HCT116 (cell line): ENCODE measurements at regions not wholly inside any gene's neighbourhood (a gene's known extent, or its start where the extent isn't known, plus 50 kb on each side); places are given as distances from the start of the nearest gene placed in this dataset.

Source experiments
- ATAC-seq: fragments of 200-7000 bp; cut with Tn5 transposase; 2 replicates; pipeline ENCODE4 v1.9.1; 2020; ENCODE audit warnings: mild to moderate bottlenecking, moderate library complexity
- BruUV-seq: library from RNA; stranded (reverse); fragments of 400-500 nt; replicated peaks from 2 replicates; lab custom pipeline; 2021; lab: Mats Ljungman, UMichigan
- CTCF ChIA-PET: fragments of 300-600 bp; sonication (Branson Sonifier 250); formaldehyde crosslinking; loops from one replicate; lab custom pipeline; 2021; ENCODE audit warnings: antibody characterized with exemption; lab: Charles Lee
- POLR2A ChIA-PET: fragments of 300-600, 350-600 bp; sonication (Branson Sonifier 250); formaldehyde crosslinking; loops from one replicate; lab custom pipeline; 2021; ENCODE audit warnings: antibody characterized with exemption; lab: Charles Lee
- RAD21 ChIA-PET, 2 experiments: fragments of 300-600 bp; sonication (Branson Sonifier 250); formaldehyde crosslinking; loops; one replicate each; lab custom pipeline; 2023; ENCODE audit warnings: low total read pairs in 2 of 2; ENCODE audit not compliant: uncharacterized antibody in 2 of 2, unreplicated experiment in 2 of 2, low non-redundant PET in 1 of 2; lab: Charles Lee
- DNase-seq: peaks from one replicate; pipeline ENCODE4 v3.0.0-alpha.2; 2010; ENCODE audit warnings: low read depth, low spot score
- H2AFZ ChIP-seq: fragments of 200-600 bp; shearing (Covaris generic), sonication (generic); 2 replicates; pipeline ENCODE4 v1.6.1; 2017; ENCODE audit warnings: low read depth, mixed run types, mixed read lengths, antibody characterized with exemption, low read length; ENCODE audit not compliant: poor library complexity, severe bottlenecking
- H3K27ac ChIP-seq: 2 replicates; pipeline ENCODE4 v1.5.1; 2012; ENCODE audit warnings: low read depth, low read length
- H3K27me3 ChIP-seq: fragments of 200-600 bp; sonication (generic); 2 replicates; pipeline ENCODE4 v1.6.1; 2016; ENCODE audit warnings: mixed run types, low read length, mixed read lengths; ENCODE audit not compliant: insufficient read depth
- H3K36me3 ChIP-seq, 2 experiments: fragments of 200-500 bp in 1 of 2; fragments of 200-600 bp in 1 of 2; sonication (Bioruptor generic) in 1 of 2; sonication (generic) in 1 of 2; 2 replicates each; pipeline versions ENCODE4 v1.5.1 to v1.6.1; 2014 to 2016; ENCODE audit warnings: low read length in 2 of 2, inconsistent platforms in 1 of 2, mixed read lengths in 1 of 2, mixed run types in 1 of 2; ENCODE audit not compliant: insufficient read depth in 2 of 2, control insufficient read depth in 1 of 2
- H3K4me1 ChIP-seq, 2 experiments: fragments of 200-600 bp in 1 of 2; sonication (generic) in 1 of 2; 2 replicates each; pipeline versions ENCODE4 v1.5.1 to v1.6.1; 2012 to 2017; ENCODE audit warnings: low read length in 2 of 2, inconsistent platforms in 1 of 2, mild to moderate bottlenecking in 1 of 2, mixed read lengths in 1 of 2, mixed run types in 1 of 2, moderate library complexity in 1 of 2; ENCODE audit not compliant: insufficient read depth in 2 of 2, control insufficient read depth in 1 of 2
- H3K4me2 ChIP-seq: fragments of 200-600 bp; sonication (generic); 2 replicates; pipeline ENCODE4 v1.6.1; 2017; ENCODE audit warnings: mixed run types, low read length, mixed read lengths
- H3K4me3 ChIP-seq, 2 experiments: fragments of 200-600 bp in 1 of 2; sonication (generic) in 1 of 2; replicated peaks in 1 of 2; 2 replicates each; pipeline ENCODE4 v1.5.1; 2011 to 2016; ENCODE audit warnings: low read length in 2 of 2, control low read depth in 1 of 2, low read depth in 1 of 2, mild to moderate bottlenecking in 1 of 2, mixed read lengths in 1 of 2, mixed run types in 1 of 2
- H3K79me2 ChIP-seq: fragments of 200-600 bp; sonication (generic); 2 replicates; pipeline ENCODE4 v1.6.1; 2017; ENCODE audit warnings: mild to moderate bottlenecking, mixed run types, low read length, moderate library complexity, mixed read lengths; ENCODE audit not compliant: insufficient read depth
- H3K9ac ChIP-seq: fragments of 200-600 bp; sonication (generic); 2 replicates; pipeline ENCODE4 v1.6.1; 2016; ENCODE audit warnings: low read length, mixed read lengths
- H3K9me2 ChIP-seq: fragments of 200-600 bp; sonication (generic), shearing (Covaris generic); 2 replicates; pipeline ENCODE4 v1.6.1; 2017; ENCODE audit warnings: mixed run types, mild to moderate bottlenecking, moderate library complexity; ENCODE audit not compliant: insufficient read depth
- H3K9me3 ChIP-seq, 2 experiments: fragments of 200-500 bp in 1 of 2; fragments of 200-600 bp in 1 of 2; sonication (Bioruptor generic) in 1 of 2; sonication (generic) in 1 of 2; 2 replicates each; pipeline ENCODE4 v1.6.1; 2014 to 2017; ENCODE audit warnings: low read length in 2 of 2, mixed read lengths in 2 of 2, inconsistent platforms in 1 of 2, low read depth in 1 of 2, mild to moderate bottlenecking in 1 of 2, mixed run types in 1 of 2, moderate library complexity in 1 of 2; ENCODE audit not compliant: control insufficient read depth in 1 of 2, insufficient read depth in 1 of 2
- H4K20me1 ChIP-seq: fragments of 200-600 bp; sonication (generic), shearing (Covaris generic); 2 replicates; pipeline ENCODE4 v1.6.1; 2017; ENCODE audit warnings: mixed run types, mild to moderate bottlenecking, moderate library complexity; ENCODE audit not compliant: insufficient read depth
- CEBPB ChIP-seq: IDR thresholded peaks from 2 replicates; pipeline ENCODE4 v1.6.1; 2012; ENCODE audit warnings: low read depth
- CTCF ChIP-seq, 3 experiments: fragments of 200-600 bp in 1 of 3; sonication (generic) in 1 of 3; IDR thresholded peaks in 2 of 3; conservative IDR thresholded peaks in 1 of 3; 2 replicates each; pipeline ENCODE4 v1.5.1; 2012 to 2017; ENCODE audit warnings: low read depth in 2 of 3, low read length in 2 of 3, antibody characterized with exemption in 1 of 3, borderline replicate concordance in 1 of 3, control low read depth in 1 of 3, mild to moderate bottlenecking in 1 of 3, mixed read lengths in 1 of 3, mixed run types in 1 of 3, moderate library complexity in 1 of 3; ENCODE audit not compliant: insufficient read depth in 1 of 3
- EGR1 ChIP-seq: IDR thresholded peaks from 2 replicates; pipeline ENCODE4 v1.6.1; 2012; ENCODE audit warnings: low read depth
- ELF1 ChIP-seq: IDR thresholded peaks from 2 replicates; pipeline ENCODE4 v1.6.1; 2012; ENCODE audit warnings: low read depth, borderline replicate concordance
- FOSL1 ChIP-seq: IDR thresholded peaks from 2 replicates; pipeline ENCODE4 v1.6.1; 2012; ENCODE audit warnings: low read depth
- JUND ChIP-seq: IDR thresholded peaks from 2 replicates; pipeline ENCODE4 v1.6.1; 2012
- POLR2A ChIP-seq: IDR thresholded peaks from 2 replicates; pipeline ENCODE4 v1.7.0; 2011; ENCODE audit warnings: borderline replicate concordance; ENCODE audit not compliant: insufficient read depth, insufficient read length; ENCODE audit errors: extremely low read depth
- SIN3A ChIP-seq: IDR thresholded peaks from 2 replicates; pipeline ENCODE4 v1.6.1; 2012; ENCODE audit warnings: low read depth
- SRF ChIP-seq: IDR thresholded peaks from 2 replicates; pipeline ENCODE4 v1.6.1; 2012; ENCODE audit warnings: low read depth
- ZBTB33 ChIP-seq: IDR thresholded peaks from 2 replicates; pipeline ENCODE4 v1.6.1; 2011; ENCODE audit warnings: mild to moderate bottlenecking, low read length, moderate library complexity; ENCODE audit not compliant: insufficient replicate concordance; ENCODE audit errors: extremely low read depth
- ZFX ChIP-seq: fragments of 450-650 bp; IDR thresholded peaks from 2 replicates; pipeline ENCODE4 v1.6.1; 2017
- ZNF274 ChIP-seq: fragments of 200-500 bp; sonication (Bioruptor generic); IDR thresholded peaks from 2 replicates; pipeline ENCODE4 v1.6.1; 2014; ENCODE audit warnings: mild to moderate bottlenecking, low read depth, low read length, inconsistent platforms
- intact Hi-C: fragments of 100-400 bp; cut with micrococcal nuclease; formaldehyde crosslinking; loops from 2 replicates; pipeline ENCODE4 v1.10.0; 2022

- no peak overlapping the region for H3K4me3 ChIP-seq
- no TSS peak for BruUV-seq
- ChIA-PET RAD21 (no interaction called here), POLR2A (no interaction called here), CTCF (no interaction called here)
- no peak overlapping the region for H3K9ac ChIP-seq
- peaks cover 0 to 20% of the 10 kb centered on the region in 2 experiments; a peak in 2 of 4 replicates for H3K9me3 ChIP-seq
- ATAC-seq (no peak), DNase-seq (no peak)
- H3K4me2 ChIP-seq: no peak overlapping the region
- no peaks in the 10 kb centered on the region for H3K36me3 ChIP-seq
- no peak overlapping the region for H2AFZ ChIP-seq
- no peaks in the 10 kb centered on the region for H3K9me2 ChIP-seq
- no peaks in the 10 kb centered on the region for H4K20me1 ChIP-seq
- H3K27me3 ChIP-seq: no peaks in the 10 kb centered on the region
- H3K4me1 ChIP-seq: no peaks in the 10 kb centered on the region
- H3K27ac ChIP-seq: no peak overlapping the region
- intact Hi-C loops: no loop called here
- no peaks in the 10 kb centered on the region for H3K79me2 ChIP-seq
- TF ChIP-seq EGR1 (no peak), ZBTB33 (no peak), SRF (no peak), ZNF274 (no peak), POLR2A (no peak), SIN3A (no peak), CTCF (IDR thresholded peaks at IDR 0.05 in 2 of 3, conservative IDR thresholded peaks at IDR 0.05 in 1 of 3; ENCODE audit: borderline replicate concordance in 1 of 3, insufficient read depth in 1 of 3, low read depth in 2 of 3, low read length in 2 of 3) (no peak), ZFX (no peak), CEBPB (no peak), ELF1 (no peak), FOSL1 (no peak), JUND (no peak)
- TF ChIP-seq, all 23 proteins: peak for 0
These were observed 344.9 kb upstream of the STXBP6 start for GRCh38 chr14:25394791-25395391.
